Germinal center (tissue), 1 donor: ENCODE measurements at regions not wholly inside any gene's neighbourhood (a gene's known extent, or its start where the extent isn't known, plus 50 kb on each side); places are given as distances from the start of the nearest gene placed in this dataset.

Source experiments
- DNase-seq: peaks from one replicate; pipeline ENCODE4 v3.0.0; 2012; ENCODE audit warnings: mixed read lengths, low spot score

GRCh38 chr13:61029064-61029463 lies 386.6 kb downstream of the PCDH20 start:
- DNase-seq: no peak

GRCh38 chr13:61024046-61024445 lies 391.6 kb downstream of the PCDH20 start:
- DNase-seq: no peak

GRCh38 chr13:61021838-61022237 lies 393.8 kb downstream of the PCDH20 start:
- no peak for DNase-seq

GRCh38 chr13:61013796-61014195 lies 401.9 kb downstream of the PCDH20 start:
- no peak for DNase-seq

DNA sequence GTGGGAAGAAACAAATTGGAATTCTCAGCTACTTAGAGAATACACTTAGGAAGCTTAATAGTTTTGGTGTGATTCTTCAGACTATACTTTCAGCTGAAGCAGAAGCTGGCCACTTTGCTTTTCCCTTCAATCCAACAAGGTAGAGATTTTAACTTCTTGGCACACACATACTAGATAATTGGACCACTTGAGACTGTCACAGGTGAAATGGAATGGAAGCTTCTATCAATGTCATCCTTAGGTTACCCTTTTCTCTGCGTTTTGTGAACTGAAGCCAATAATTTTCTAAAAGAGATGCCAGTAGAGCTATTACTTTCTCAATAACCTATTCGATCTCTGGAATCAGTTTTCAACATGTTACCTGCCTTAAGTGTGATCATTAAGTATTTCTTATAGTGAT lies 405.3 kb downstream of the PCDH20 start:
- no peak for DNase-seq

GRCh38 chr13:61002686-61003085 lies 413.0 kb downstream of the PCDH20 start:
- no peak for DNase-seq

- no peak for DNase-seq
Observed at GRCh38 chr13:60990032-60990733, 425.5 kb downstream of the PCDH20 start.

DNA sequence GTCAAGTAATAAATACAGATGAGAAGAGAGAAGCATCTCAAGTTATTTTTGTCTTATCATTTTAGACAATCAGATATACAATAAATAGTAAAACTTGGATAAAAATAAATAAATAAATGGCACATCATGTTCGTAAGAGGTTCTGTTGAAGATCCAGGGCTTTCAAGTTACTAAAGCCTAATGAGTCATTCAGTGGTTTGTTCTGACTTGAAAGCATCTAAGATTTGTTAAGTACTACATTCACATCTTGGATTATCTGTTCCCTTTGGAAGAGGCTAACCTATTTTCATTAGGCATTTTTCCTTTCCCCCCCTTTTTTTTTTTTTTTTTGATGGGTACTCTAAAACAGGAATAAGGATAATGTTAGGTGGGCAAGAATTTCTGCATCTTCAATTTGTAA lies 429.3 kb downstream of the PCDH20 start:
- no peak for DNase-seq

- DNase-seq: no peak
Observed at GRCh38 chr13:60981407-60981806, 434.2 kb downstream of the PCDH20 start.

DNA sequence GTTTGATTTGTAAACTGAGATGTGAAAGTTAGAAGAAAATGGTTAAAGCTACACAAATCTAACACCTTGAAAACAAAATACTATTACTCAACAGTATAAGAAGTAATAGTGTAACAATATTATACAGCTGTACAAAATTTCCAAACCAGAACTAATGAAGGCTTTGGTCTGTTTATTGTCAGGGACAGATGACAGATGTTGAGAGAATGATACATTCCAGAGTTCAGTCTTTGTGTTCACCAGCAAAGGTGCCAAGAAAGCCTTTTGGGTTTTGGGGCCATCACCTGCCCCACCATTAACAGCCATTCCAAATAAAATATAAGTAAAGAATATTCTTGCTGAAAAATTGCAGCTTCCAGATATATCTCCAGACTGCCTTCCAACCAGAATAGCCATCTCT lies 439.3 kb downstream of the PCDH20 start:
- DNase-seq: no peak

DNA sequence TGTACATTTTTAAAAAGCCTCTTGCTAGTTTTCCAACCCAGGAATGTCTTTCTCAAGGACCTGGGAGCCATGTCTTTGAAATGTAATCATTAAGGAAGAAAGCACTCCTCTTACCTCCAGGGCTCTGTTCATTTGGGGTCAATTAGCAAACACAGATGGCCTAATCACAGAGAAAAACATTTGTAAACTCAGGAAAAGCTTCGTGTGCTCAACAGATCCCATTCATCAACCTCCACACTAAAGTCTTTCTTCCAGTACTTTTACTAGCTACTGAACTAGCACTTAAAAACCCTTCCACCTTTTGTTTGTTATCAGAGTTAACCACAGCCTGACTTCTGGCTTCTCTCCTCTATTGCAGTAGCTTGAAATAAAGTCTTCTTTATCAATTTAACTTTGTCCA lies 441.4 kb downstream of the PCDH20 start:
- DNase-seq: no peak

DNA sequence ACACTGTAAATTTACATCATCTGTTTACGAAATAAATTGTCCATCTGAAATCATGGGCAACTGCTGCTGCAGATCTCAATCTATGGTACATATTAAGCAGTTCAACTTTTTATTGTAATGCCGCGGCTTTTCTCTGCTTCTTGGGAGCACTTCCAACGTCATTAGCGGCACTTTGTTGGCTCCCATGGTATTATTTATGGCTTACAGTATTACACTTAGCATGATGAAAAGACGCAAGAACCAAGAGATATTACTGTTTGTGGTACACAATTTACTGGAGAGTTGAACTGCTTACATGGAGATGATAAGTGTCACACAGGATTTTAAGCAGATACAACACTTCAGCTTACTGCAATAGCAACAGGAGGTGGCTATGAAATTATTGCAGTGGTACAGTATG lies 442.1 kb downstream of the PCDH20 start:
- no peak for DNase-seq

DNA sequence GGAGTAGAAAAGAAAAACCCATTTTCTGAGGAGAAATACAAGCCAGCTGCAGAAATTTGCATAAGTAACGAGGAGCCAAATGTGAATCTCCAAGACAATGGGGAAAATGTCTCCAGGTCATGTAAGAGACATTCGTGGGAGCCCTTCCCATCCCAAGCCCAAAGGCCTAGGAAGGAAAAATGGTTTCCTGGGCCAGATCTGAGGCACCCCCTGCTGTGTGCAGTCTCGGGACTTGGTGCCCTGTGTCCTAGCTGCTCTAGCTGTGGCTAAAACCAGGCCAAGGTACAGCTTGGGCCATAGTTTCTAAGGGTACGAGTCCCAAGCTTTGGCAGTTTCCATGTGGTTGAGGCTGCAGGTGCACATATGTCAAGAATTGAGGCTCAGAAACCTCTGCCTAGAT lies 444.9 kb downstream of the PCDH20 start:
- DNase-seq: no peak

- no peak for DNase-seq
Observed at GRCh38 chr13:60969656-60970055, 446.0 kb downstream of the PCDH20 start.

DNA sequence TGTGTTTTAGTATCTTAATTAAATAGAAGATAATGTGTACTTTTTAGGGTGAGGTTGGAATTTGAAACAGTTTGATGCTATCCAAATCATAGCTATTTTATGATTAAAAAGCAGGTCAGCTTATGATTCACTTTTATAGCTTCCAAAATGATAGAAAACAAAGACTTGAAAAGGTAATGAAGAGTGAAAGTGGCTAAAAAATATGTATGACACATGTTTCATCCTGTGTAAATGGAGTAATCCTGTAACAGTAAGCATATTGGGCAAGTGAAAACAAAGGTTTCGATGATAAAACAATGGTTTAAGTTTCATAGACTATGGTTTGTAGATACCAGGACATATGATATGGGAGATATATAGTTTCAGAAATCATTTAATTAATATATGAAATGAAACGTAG lies 456.2 kb downstream of the PCDH20 start:
- no peak for DNase-seq

DNA sequence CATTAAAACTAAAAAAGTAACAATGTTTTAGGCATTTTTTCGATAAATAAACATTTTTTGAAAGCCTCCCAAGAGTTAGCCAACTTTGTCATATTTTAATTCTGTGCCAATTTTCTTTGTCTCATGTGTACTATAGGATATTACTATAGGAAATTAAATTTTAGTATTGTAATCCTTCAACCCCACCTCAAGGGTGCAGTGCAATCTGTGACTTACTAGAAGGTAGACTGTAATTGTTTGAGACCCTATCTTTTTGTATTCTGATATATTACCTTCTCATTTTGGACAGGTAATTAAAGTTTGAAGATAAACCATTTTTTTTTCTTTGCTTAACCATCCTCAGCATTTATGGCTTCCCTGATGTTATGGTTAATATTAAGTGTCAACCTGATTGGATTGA lies 457.8 kb downstream of the PCDH20 start:
- no peak for DNase-seq

GRCh38 chr13:60945396-60945795 lies 470.3 kb downstream of the PCDH20 start:
- no peak for DNase-seq

DNA sequence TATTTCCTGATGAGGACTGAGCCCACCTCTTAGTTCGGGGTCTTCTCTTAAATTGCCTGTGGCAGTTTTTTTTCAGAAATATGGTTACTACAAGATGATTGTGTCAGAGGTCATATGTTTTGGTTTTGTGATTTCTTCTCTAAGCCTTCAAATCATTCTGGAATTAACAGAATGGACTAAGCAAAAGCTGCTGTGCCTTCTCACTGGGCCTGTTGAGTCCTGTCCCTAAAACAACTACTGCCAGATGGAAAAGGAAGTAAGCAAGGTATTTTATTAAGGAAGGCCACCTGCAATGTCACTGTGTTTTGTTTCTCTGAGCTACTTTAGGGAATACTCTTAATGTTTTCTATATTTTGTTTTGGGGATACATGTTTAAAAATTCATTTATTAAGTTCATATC lies 470.8 kb downstream of the PCDH20 start:
- no peak for DNase-seq

- DNase-seq: no peak
Observed at GRCh38 chr13:60944016-60944415, 471.6 kb downstream of the PCDH20 start.

DNA sequence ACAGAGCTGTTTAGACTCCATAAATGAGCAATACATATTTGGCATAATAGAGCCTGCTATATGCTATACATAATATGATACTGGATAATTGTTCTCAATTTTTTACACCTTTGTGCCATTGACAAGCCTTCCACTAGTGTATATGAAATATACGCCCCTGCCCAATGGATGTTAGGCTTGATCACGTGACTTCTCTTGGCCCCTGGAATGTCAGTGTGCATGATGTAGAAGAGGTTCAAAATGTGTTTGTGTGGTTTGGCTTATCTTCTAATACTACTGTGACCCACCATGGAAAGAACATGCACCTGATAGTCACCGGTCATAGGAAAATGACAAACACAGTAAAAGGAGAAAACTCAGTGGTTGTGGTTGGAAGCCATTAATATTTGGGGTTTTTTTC lies 479.4 kb downstream of the PCDH20 start:
- no peak for DNase-seq

DNA sequence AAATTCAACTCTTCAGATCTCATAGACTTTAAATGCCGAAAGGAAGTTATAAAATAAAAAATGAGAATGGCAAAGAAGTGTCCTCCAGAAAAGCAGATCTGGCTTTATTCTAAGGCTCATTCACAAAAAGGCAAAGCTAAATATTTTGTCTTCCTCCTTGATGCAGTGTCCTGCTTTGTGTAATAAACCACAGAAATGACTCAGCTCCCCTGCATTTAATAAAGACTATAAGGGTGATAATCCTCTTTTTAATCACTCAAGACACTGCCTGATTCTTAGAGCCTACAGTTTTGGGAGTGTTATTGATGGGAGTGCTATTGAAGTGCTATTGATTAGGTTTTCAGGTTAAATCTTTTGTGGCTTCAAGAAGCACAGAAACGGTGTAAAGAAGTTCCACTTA lies 482.0 kb downstream of the PCDH20 start:
- no peak for DNase-seq

DNA sequence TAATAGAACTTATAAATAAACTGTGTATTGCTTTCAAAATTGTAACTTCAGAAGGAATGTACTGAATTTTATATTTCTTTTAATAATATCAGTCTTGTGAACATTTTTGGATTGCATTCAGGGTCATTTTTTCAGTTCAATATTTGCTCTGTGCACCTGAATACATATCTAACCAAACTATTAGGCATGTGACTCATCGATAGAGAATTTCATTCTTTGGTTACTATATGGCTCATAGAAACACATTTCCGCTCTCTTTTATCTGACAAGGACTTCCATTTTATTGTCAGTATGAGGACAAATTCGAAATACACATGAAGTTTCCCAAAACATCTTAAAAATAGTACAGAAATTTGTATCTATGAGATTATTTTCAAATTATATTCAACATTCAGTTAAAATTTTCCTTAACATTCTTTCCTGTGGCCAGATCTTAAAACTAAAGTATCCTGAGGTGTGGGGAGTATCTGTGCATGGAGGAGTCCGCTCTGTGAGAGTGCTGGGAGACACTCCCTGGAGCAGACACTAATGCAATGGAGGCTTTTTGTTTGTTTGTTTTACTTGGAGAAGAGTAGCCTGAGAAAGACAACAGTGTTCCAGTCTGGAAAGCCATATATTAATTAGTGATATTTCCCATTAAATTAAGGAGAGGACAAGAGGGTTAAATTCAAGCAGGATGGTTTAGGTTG lies 483.6 kb downstream of the PCDH20 start:
- no peak for DNase-seq

- DNase-seq: no peak
Observed at GRCh38 chr13:60925686-60926085, 490.0 kb downstream of the PCDH20 start.

DNA sequence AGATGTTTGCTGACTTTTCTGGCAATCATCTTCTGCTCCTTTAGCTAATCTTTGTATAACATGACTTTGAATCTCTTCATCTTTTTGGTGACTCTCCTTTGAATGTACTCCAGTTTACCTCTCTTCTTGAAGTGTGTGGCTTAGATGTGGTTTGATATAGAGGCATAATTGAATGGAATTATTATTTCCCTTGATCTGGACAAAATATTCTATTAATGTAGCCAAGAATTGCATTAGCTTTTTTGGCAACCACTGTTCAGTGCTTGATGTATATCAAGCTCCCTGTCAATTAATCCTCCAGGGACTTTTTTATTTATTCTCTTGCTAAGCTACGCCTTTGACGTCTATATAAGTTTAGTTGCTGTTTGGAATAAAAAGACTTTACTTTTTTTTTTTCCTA lies 490.8 kb downstream of the PCDH20 start:
- DNase-seq: no peak
